SK-N-MC (cell line): ENCODE measurements at regions not wholly inside any gene's neighbourhood (a gene's known extent, or its start where the extent isn't known, plus 50 kb on each side); places are given as distances from the start of the nearest gene placed in this dataset.

ENCODE experiments used
- DNase-seq: peaks from one replicate; pipeline ENCODE4 v3.0.0-alpha.2; 2011; ENCODE audit warnings: low read depth, low spot score
- H3K27ac ChIP-seq: fragments of 200-600 bp; sonication (generic); 2 replicates; pipeline ENCODE4 v1.5.1; 2016; ENCODE audit warnings: mixed run types
- H3K36me3 ChIP-seq: fragments of 200-600 bp; sonication (generic); 2 replicates; pipeline ENCODE4 v1.6.1; 2017; ENCODE audit warnings: antibody characterized with exemption, low read length, mixed read lengths; ENCODE audit not compliant: insufficient read depth
- H3K4me3 ChIP-seq: fragments of 200-600 bp; sonication (generic); 2 replicates; pipeline ENCODE4 v1.5.1; 2016
- H3K9ac ChIP-seq: fragments of 200-600 bp; sonication (generic); 2 replicates; pipeline ENCODE4 v1.8.0; 2017; ENCODE audit warnings: mixed run types, mixed read lengths; ENCODE audit not compliant: insufficient read length
- H3K9me3 ChIP-seq: fragments of 200-600 bp; sonication (generic); 2 replicates; pipeline ENCODE4 v1.6.1; 2017; ENCODE audit warnings: low read depth, mild to moderate bottlenecking, antibody characterized with exemption, low read length, moderate library complexity, mixed read lengths
- EZH2 ChIP-seq: fragments of 200-600 bp; sonication (generic); IDR thresholded peaks from one replicate; pipeline ENCODE4 v1.6.1; 2017; ENCODE audit warnings: antibody characterized with exemption
- FOXP2 ChIP-seq: optimal IDR thresholded peaks from 2 replicates; pipeline ENCODE3; 2011; ENCODE audit warnings: mild to moderate bottlenecking, moderate library complexity; ENCODE audit not compliant: insufficient read depth; ENCODE audit errors: extremely low read length, control extremely low read depth
- POLR2AphosphoS5 ChIP-seq: IDR thresholded peaks from 2 replicates; pipeline ENCODE4 v1.6.1; 2012; ENCODE audit warnings: mild to moderate bottlenecking, low read depth, low read length, borderline replicate concordance

DNA sequence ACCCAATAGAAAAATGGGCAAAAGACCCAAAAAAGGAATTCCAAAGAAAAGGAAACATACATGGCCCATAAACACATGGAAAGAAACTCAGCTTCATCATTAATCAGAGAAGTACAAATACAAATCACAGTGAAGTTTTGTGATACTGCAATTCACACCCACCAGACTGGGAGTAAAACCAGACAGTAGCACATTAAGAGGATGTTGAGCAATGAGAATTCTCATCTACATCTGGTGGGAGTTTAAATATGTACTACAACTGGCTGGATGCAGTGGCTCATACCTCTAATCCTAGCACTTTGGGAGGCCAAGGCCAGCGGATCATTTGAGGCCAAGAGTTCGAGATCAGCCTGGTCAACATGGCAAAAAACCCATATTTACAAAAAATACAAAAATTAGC, 125.7 kb upstream of the PHACTR1 start:
- H3K36me3 ChIP-seq = no peaks in the 10 kb centered on the region
- no peak overlapping the region for H3K27ac ChIP-seq
- TF ChIP-seq EZH2 = no peak
- no peak for TF ChIP-seq FOXP2
- TF ChIP-seq POLR2AphosphoS5 = no peak
- no peaks in the 10 kb centered on the region for H3K9me3 ChIP-seq
- no peak overlapping the region for H3K9ac ChIP-seq
- no peak overlapping the region for H3K4me3 ChIP-seq
- no peak for DNase-seq

DNA sequence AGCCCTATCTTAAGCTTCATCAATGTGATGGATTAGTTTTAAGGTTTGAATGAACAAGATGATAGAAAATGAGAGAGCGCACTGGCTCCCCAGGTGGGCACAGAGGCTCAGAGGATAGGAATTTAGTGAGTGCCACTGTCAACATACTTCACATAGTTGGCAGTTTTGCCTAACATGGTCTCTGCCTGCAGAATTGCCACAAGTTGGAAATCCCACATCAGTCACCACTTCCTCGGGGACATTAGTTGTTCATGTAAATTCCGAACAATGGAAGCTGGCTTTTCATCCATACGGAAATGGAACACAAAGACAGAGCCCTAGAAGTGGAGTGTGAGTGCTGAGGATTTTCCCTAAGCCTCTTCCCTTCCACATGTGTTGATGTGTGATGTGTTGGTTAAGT, 123.9 kb upstream of the PHACTR1 start:
- TF ChIP-seq POLR2AphosphoS5 (no peak), EZH2 (no peak), FOXP2 (no peak)
- H3K4me3 ChIP-seq = no peak overlapping the region
- no peak for DNase-seq
- no peak overlapping the region for H3K9ac ChIP-seq
- no peak overlapping the region for H3K27ac ChIP-seq
- no peaks in the 10 kb centered on the region for H3K36me3 ChIP-seq
- no peaks in the 10 kb centered on the region for H3K9me3 ChIP-seq

DNA sequence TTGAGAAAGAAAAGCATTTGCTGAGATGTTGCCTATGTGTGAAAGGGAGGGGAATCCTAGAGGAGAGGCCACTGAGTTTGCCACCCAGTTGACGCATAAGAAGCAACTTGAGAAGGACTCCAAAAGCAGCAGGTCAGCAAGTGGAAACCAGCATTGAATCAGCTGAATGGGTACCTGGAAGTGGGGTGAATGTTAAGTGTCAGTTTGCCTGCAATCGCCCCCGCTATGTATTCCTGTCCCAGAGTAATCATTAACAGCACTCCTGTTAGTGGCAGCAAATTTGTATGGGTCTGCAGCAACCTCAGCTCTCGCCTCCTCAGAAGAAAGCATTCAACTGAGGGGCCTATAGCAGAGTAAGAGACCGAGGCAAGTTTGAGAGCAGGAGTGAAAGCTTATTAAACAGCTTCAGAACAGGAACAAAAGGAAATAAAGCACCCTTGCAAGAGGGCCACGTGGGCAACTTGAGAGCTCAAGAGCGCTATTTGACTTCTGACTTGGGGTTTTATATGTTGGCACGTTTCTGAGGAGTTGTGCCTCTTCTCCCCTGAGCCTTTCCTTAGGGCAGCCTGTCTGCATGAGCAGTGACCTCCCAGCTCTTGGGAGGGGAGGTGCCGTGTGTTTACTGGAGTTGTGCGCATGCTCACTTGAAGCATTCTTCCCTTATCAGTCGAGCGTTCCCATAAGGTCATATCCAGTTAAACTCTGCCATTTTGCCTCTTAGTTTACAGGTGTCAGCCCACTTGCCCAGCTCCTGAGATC, 122.6 kb upstream of the PHACTR1 start:
- DNase-seq = no peak
- no peak for TF ChIP-seq FOXP2
- TF ChIP-seq POLR2AphosphoS5 = no peak
- TF ChIP-seq EZH2 = no peak
- no peaks in the 10 kb centered on the region for H3K9me3 ChIP-seq
- H3K36me3 ChIP-seq = no peaks in the 10 kb centered on the region
- H3K4me3 ChIP-seq = no peak overlapping the region
- no peak overlapping the region for H3K27ac ChIP-seq
- H3K9ac ChIP-seq = no peak overlapping the region

DNA sequence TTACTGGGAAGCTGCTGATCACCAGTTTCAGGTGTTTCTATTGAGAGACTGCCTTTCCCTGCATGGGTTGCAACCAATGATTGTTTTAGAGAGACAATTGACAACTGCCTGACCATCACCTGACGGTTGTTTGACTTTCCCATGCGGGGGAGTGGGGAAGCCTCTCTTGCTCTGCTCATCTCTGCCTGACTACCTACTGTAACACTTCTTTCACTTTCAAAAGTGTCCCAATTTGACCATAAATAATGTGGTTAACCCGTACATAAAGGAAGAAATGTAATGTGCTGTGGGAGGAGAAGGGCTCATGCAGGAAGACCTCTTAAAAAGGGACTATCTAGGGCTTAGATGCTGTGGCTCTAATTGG, 122.1 kb upstream of the PHACTR1 start:
- DNase-seq = no peak
- H3K9ac ChIP-seq = no peak overlapping the region
- no peaks in the 10 kb centered on the region for H3K9me3 ChIP-seq
- no peak overlapping the region for H3K27ac ChIP-seq
- no peaks in the 10 kb centered on the region for H3K36me3 ChIP-seq
- no peak overlapping the region for H3K4me3 ChIP-seq
- no peak for TF ChIP-seq EZH2
- TF ChIP-seq POLR2AphosphoS5 = no peak
- no peak for TF ChIP-seq FOXP2

DNA sequence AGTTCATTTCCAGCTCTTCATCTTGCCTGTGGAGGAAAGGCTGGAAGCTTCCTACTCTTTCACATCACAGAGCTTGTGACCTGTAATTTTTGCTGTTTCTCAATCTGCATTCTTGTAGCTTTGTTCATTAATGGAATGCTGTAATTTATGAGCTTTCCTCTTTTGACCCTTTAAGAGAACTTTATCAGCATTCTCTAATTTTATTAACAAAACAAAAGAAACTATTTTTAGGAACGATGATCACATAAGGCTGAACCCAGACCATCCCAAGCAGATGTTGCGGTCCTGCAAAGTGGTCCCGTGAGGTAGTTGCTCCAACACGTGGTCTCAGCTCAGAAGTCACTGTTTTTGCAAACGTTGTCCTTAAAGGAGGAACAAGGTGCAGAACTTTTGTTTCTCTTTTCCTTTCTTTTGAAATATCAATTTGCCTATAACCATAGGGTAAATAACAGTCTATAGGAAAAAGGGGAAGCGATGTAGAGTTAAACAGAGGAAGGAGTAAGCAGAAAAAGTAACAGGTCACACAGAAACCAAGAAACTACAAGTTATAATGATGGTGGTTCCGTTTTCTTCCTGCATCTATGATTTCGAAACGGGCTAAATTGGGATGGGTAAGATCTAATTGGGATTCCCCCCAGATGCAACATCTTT, 121.3 kb upstream of the PHACTR1 start:
- Histone ChIP-seq H3K4me3 (no peak overlapping the region), H3K9me3 (no peaks in the 10 kb centered on the region), H3K27ac (no peak overlapping the region), H3K36me3 (no peaks in the 10 kb centered on the region), H3K9ac (no peak overlapping the region)
- no peak for TF ChIP-seq POLR2AphosphoS5
- no peak for TF ChIP-seq FOXP2
- no peak for TF ChIP-seq EZH2
- DNase-seq = no peak

DNA sequence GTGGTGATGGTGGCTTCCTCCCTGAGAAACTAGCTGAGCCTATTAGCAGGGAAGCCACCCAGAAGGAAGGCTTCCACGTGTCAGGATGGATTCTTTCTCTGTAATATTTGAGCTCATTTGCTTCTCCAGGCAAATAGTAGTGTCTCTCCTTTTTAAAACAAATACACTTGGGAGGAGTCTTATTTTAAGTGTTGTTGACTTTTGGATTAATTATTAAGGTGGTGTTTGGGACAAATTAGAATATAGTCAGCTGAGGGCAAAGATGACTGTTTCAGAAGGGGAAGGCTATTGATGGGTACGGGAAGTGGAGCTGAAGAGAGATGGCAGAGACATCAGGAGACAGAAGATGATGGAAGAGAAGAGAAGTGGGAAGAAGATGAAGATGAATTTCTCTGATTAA, 119.8 kb upstream of the PHACTR1 start:
- no peak for DNase-seq
- no peaks in the 10 kb centered on the region for H3K36me3 ChIP-seq
- no peak overlapping the region for H3K4me3 ChIP-seq
- no peak overlapping the region for H3K27ac ChIP-seq
- no peak overlapping the region for H3K9ac ChIP-seq
- no peaks in the 10 kb centered on the region for H3K9me3 ChIP-seq
- TF ChIP-seq FOXP2 (no peak), POLR2AphosphoS5 (no peak), EZH2 (no peak)

DNA sequence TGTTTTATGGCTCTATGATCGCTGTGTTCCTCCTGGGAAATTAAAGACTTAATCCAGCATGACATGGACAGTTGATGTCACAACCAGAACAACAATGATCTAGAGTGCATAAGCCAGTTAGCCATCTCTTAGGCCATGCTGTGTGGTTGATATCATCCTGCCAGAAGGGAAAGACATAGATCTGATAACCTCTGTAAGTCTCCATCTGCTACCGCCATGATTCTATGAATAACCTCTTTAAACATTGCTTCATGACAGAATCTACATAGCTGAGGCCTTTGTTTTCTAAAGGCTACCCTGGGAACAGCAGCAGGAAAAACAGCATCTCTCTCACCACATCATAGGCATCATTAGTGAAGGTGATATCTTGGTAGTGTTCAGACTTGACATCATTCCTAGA, 117.6 kb upstream of the PHACTR1 start:
- Histone ChIP-seq H3K4me3 (no peak overlapping the region), H3K9ac (no peak overlapping the region), H3K27ac (no peak overlapping the region), H3K9me3 (no peaks in the 10 kb centered on the region), H3K36me3 (no peaks in the 10 kb centered on the region)
- DNase-seq = no peak
- no peak for TF ChIP-seq FOXP2
- TF ChIP-seq POLR2AphosphoS5 = no peak
- TF ChIP-seq EZH2 = no peak

DNA sequence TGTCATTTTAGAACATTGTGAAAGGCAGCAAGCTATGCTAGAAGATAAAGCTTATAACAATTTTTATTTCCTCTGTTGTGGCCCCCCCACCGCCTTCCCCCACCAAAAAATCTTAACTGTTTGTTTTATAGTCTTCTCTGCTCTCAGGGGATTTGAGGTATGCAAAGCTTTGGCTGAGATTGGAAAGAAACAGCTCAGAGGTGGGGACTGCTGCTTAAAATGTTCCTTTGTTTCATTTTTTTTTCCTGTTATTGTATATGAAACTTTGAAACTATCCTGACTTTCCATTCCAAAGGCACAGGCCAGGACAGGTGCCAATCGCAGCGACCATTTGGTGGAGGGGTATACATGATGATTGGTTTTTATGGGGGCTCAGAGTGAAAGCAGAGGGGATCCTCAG, 114.7 kb upstream of the PHACTR1 start:
- no peak for DNase-seq
- H3K27ac ChIP-seq = no peak overlapping the region
- H3K36me3 ChIP-seq = no peaks in the 10 kb centered on the region
- H3K9ac ChIP-seq = no peak overlapping the region
- H3K9me3 ChIP-seq = no peaks in the 10 kb centered on the region
- no peak for TF ChIP-seq POLR2AphosphoS5
- TF ChIP-seq FOXP2 = no peak
- TF ChIP-seq EZH2 = no peak
- no peak overlapping the region for H3K4me3 ChIP-seq
